A673 (cell line): ENCODE measurements at regions not wholly inside any gene's neighbourhood (a gene's known extent, or its start where the extent isn't known, plus 50 kb on each side); places are given as distances from the start of the nearest gene placed in this dataset.

ENCODE experiments used
- BruUV-seq: library from RNA; stranded (reverse); fragments of 400-500 nt; replicated peaks from 2 replicates; lab custom pipeline; 2021; lab: Mats Ljungman, UMichigan
- CTCF ChIA-PET: fragments of 300-600 bp; sonication (Branson Sonifier 250); formaldehyde crosslinking; loops from one replicate; lab custom pipeline; 2022; ENCODE audit warnings: antibody characterized with exemption; lab: Charles Lee
- POLR2A ChIA-PET: fragments of 300-600 bp; sonication (Branson Sonifier 250); formaldehyde crosslinking; loops from one replicate; lab custom pipeline; 2022; ENCODE audit warnings: antibody characterized with exemption; ENCODE audit not compliant: low non-redundant PET; lab: Charles Lee
- DNase-seq: peaks from one replicate; pipeline ENCODE4 v3.0.0-alpha.2; 2015; ENCODE audit warnings: low spot score
- H3K27ac ChIP-seq: fragments of 200-600 bp; sonication (generic); 2 replicates; pipeline ENCODE4 v1.5.1; 2016; ENCODE audit warnings: mixed run types, low read depth, mild to moderate bottlenecking, mixed read lengths, antibody characterized with exemption, low read length; ENCODE audit not compliant: poor library complexity, severe bottlenecking
- H3K27me3 ChIP-seq: fragments of 200-600 bp; sonication (generic); replicated peaks from 2 replicates; pipeline ENCODE4 v1.6.1; 2017; ENCODE audit warnings: mixed run types, low read depth, mild to moderate bottlenecking, mixed read lengths, antibody characterized with exemption, low read length; ENCODE audit not compliant: insufficient read depth, poor library complexity
- H3K36me3 ChIP-seq: fragments of 200-600 bp; sonication (generic); 2 replicates; pipeline ENCODE4 v1.6.1; 2016; ENCODE audit warnings: mixed run types, mild to moderate bottlenecking, mixed read lengths, antibody characterized with exemption, low read length; ENCODE audit not compliant: insufficient read depth, poor library complexity, severe bottlenecking
- H3K4me1 ChIP-seq: fragments of 200-600 bp; sonication (generic); 2 replicates; pipeline ENCODE4 v1.6.1; 2017; ENCODE audit warnings: mixed run types, mild to moderate bottlenecking, mixed read lengths, antibody characterized with exemption, low read length; ENCODE audit not compliant: insufficient read depth, poor library complexity, severe bottlenecking
- H3K4me3 ChIP-seq: fragments of 200-600 bp; sonication (generic); 2 replicates; pipeline ENCODE4 v1.5.1; 2016; ENCODE audit warnings: low read depth, mixed run types, mild to moderate bottlenecking, mixed read lengths, low read length; ENCODE audit not compliant: poor library complexity, severe bottlenecking
- H3K9me3 ChIP-seq: fragments of 200-600 bp; sonication (generic); 2 replicates; pipeline ENCODE4 v1.6.1; 2016; ENCODE audit warnings: mixed run types, low read depth, mild to moderate bottlenecking, mixed read lengths, antibody characterized with exemption, low read length; ENCODE audit not compliant: poor library complexity, severe bottlenecking
- CTCF ChIP-seq: fragments of 300-800, 200-600 bp; sonication (generic); conservative IDR thresholded peaks from 2 replicates; pipeline ENCODE4 v1.5.1; 2017; ENCODE audit warnings: low read depth, mild to moderate bottlenecking, antibody characterized with exemption, low read length, moderate library complexity, mixed read lengths
- EZH2 ChIP-seq: fragments of 200-600 bp; sonication (generic); IDR thresholded peaks from 2 replicates; pipeline ENCODE4 v1.6.1; 2017; ENCODE audit warnings: borderline replicate concordance, low read depth, mild to moderate bottlenecking, mixed read lengths, antibody characterized with exemption, low read length; ENCODE audit not compliant: poor library complexity, severe bottlenecking
- intact Hi-C: fragments of 100-400 bp; cut with micrococcal nuclease; formaldehyde crosslinking; loops from one replicate; pipeline ENCODE4 v1.10.0; 2022; ENCODE audit not compliant: unreplicated experiment

- H3K36me3 ChIP-seq = no peaks in the 10 kb centered on the region
- intact Hi-C loops = no loop called here
- POLR2A ChIA-PET = no interaction called here
- TF ChIP-seq EZH2 (no peak), CTCF (no peak)
- no peak overlapping the region for H3K27ac ChIP-seq
- peaks cover 4% of the 10 kb centered on the region for H3K9me3 ChIP-seq
- H3K27me3 ChIP-seq = no peaks in the 10 kb centered on the region
- H3K4me1 ChIP-seq = no peaks in the 10 kb centered on the region
- no peak overlapping the region for H3K4me3 ChIP-seq
- DNase-seq = no peak
- no TSS peak for BruUV-seq
- CTCF ChIA-PET = no interaction called here
These were observed 834.0 kb downstream of the BRD1 start for GRCh38 chr22:48993655-48994054.

- intact Hi-C loops = no loop called here
- CTCF ChIA-PET = no interaction called here
- no peak for DNase-seq
These were observed 843.0 kb downstream of the BRD1 start for GRCh38 chr22:48984639-48985038.

GRCh38 chr22:48982321-48982905 lies 845.3 kb downstream of the BRD1 start:
- H3K4me1 ChIP-seq = no peaks in the 10 kb centered on the region
- POLR2A ChIA-PET = no interaction called here
- no peak overlapping the region for H3K4me3 ChIP-seq
- H3K9me3 ChIP-seq = no peaks in the 10 kb centered on the region
- H3K36me3 ChIP-seq = no peaks in the 10 kb centered on the region
- DNase-seq = no peak
- intact Hi-C loops = no loop called here
- H3K27me3 ChIP-seq = no peaks in the 10 kb centered on the region
- CTCF ChIA-PET = interaction anchor here (0.5 kb wide), 1 partner anchor 44 kb away, joined by 3 read pairs; no protein-coding TSS in a partner anchor
- H3K27ac ChIP-seq = no peak overlapping the region
- BruUV-seq = no TSS peak
- TF ChIP-seq CTCF = no peak
- no peak for TF ChIP-seq EZH2

More at GRCh38 chr22:48984639-48985038, 843.0 kb downstream of the BRD1 start:
- no peaks in the 10 kb centered on the region for H3K9me3 ChIP-seq
- POLR2A ChIA-PET = no interaction called here
- no TSS peak for BruUV-seq
- no peak overlapping the region for H3K4me3 ChIP-seq
- no peaks in the 10 kb centered on the region for H3K27me3 ChIP-seq
- H3K27ac ChIP-seq = no peak overlapping the region
- TF ChIP-seq CTCF (no peak), EZH2 (no peak)
- H3K4me1 ChIP-seq = no peaks in the 10 kb centered on the region
- no peaks in the 10 kb centered on the region for H3K36me3 ChIP-seq
